Osteocyte (in vitro differentiated cells): ENCODE measurements at regions not wholly inside any gene's neighbourhood (a gene's known extent, or its start where the extent isn't known, plus 50 kb on each side); places are given as distances from the start of the nearest gene placed in this dataset.

Experiments used
- DNase-seq: peaks from one replicate; pipeline ENCODE4 v3.0.0; 2021; ENCODE audit warnings: mixed read lengths; ENCODE audit not compliant: unreplicated experiment; ENCODE audit errors: extremely low spot score
- H3K27ac Mint-ChIP-seq: one replicate; pipeline ENCODE4 v1.8.0; 2021; ENCODE audit warnings: mild to moderate bottlenecking, mixed read lengths; ENCODE audit not compliant: unreplicated experiment
- H3K27me3 Mint-ChIP-seq: one replicate; pipeline ENCODE4 v1.8.0; 2021; ENCODE audit warnings: mixed read lengths; ENCODE audit not compliant: unreplicated experiment
- H3K36me3 Mint-ChIP-seq: one replicate; pipeline ENCODE4 v1.8.0; 2021; ENCODE audit warnings: mixed read lengths; ENCODE audit not compliant: unreplicated experiment
- H3K4me1 Mint-ChIP-seq: one replicate; pipeline ENCODE4 v1.8.0; 2021; ENCODE audit warnings: mixed read lengths; ENCODE audit not compliant: unreplicated experiment
- H3K4me3 Mint-ChIP-seq: one replicate; pipeline ENCODE4 v1.8.0; 2021; ENCODE audit warnings: mild to moderate bottlenecking, moderate library complexity, mixed read lengths; ENCODE audit not compliant: unreplicated experiment
- H3K9me3 Mint-ChIP-seq: one replicate; pipeline ENCODE4 v1.8.0; 2021; ENCODE audit warnings: mixed read lengths; ENCODE audit not compliant: unreplicated experiment
- TF ChIP-seq, protein P1 (sequence below): fragments of 200-600 bp; sonication (generic); IDR thresholded peaks from 2 replicates; pipeline ENCODE4 v1.5.0; 2021; ENCODE audit warnings: antibody characterized with exemption, mild to moderate bottlenecking, moderate library complexity

DNA sequence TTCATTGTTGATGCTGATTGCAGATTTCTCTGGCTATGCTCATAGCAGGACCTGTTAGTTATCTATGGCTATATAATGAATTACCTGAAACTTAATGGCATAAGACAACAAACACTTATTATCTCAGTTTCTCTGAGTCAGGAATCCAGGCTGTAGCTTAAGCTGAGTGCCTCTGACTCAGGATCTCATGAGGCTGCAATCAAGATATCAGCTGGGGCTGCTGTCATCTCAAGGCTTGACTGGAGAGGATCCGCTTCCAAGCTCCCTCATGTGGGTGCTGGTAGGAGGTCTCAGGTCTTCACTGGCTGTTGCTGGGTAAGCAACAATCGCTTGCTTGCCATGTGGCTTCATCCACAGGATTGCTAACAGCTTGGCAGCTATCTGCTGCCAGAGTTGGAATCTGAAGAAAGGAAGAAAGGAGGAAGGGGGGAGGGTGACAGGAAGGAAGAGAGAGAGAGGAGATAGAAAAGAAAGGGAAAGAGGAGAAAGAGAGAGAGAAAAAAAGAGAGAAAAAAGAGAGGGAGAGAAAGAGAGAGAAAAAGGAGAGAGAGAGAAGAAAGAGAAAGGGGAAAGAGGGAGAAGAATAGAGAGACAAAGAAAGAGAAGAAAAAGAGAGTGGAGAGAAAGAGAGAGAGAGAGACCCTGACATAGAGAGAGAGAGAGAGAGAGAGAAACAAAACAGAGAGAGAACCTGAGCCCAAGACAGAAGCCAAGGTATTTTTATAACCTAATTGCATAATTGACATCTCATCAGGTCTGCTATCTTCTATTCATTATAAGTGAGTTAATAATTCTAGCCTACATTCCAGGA is 579.0 kb upstream of the BTBD3 start:
- H3K36me3 Mint-ChIP-seq: peaks cover 2% of the 10 kb centered on the region
- H3K9me3 Mint-ChIP-seq: no peaks in the 10 kb centered on the region
- TF ChIP-seq, protein P1, sequence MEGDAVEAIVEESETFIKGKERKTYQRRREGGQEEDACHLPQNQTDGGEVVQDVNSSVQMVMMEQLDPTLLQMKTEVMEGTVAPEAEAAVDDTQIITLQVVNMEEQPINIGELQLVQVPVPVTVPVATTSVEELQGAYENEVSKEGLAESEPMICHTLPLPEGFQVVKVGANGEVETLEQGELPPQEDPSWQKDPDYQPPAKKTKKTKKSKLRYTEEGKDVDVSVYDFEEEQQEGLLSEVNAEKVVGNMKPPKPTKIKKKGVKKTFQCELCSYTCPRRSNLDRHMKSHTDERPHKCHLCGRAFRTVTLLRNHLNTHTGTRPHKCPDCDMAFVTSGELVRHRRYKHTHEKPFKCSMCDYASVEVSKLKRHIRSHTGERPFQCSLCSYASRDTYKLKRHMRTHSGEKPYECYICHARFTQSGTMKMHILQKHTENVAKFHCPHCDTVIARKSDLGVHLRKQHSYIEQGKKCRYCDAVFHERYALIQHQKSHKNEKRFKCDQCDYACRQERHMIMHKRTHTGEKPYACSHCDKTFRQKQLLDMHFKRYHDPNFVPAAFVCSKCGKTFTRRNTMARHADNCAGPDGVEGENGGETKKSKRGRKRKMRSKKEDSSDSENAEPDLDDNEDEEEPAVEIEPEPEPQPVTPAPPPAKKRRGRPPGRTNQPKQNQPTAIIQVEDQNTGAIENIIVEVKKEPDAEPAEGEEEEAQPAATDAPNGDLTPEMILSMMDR: no peak
- DNase-seq: no peak
- H3K27me3 Mint-ChIP-seq: peaks cover 14% of the 10 kb centered on the region
- H3K4me3 Mint-ChIP-seq: no peak overlapping the region
- H3K27ac Mint-ChIP-seq: no peak overlapping the region
- H3K4me1 Mint-ChIP-seq: peaks cover 15% of the 10 kb centered on the region

DNA sequence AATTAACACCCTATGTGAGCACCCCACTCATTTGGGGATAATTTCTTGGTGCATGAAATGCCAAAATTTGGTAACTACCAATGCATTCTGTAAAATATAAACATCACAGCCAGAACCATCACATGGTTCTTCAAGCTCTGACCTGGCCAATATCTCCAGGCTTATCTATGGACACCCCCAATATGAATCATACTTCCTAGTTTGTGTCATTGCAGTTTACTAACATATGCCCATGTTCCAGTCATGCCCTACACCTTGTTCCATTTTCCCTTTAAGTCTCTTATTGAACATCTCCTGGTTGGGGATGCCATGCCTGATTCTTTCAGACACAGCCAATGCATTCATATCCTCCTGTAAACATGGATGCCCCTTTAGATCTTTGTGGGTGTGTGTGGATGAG is 572.8 kb upstream of the BTBD3 start:
- H3K27me3 Mint-ChIP-seq: peaks cover 2% of the 10 kb centered on the region
- H3K27ac Mint-ChIP-seq: no peak overlapping the region
- no peaks in the 10 kb centered on the region for H3K36me3 Mint-ChIP-seq
- TF ChIP-seq, protein P1: no peak
- no peak overlapping the region for H3K4me3 Mint-ChIP-seq
- peaks cover 6% of the 10 kb centered on the region for H3K9me3 Mint-ChIP-seq
- peaks cover 2% of the 10 kb centered on the region for H3K4me1 Mint-ChIP-seq
- no peak for DNase-seq

DNA sequence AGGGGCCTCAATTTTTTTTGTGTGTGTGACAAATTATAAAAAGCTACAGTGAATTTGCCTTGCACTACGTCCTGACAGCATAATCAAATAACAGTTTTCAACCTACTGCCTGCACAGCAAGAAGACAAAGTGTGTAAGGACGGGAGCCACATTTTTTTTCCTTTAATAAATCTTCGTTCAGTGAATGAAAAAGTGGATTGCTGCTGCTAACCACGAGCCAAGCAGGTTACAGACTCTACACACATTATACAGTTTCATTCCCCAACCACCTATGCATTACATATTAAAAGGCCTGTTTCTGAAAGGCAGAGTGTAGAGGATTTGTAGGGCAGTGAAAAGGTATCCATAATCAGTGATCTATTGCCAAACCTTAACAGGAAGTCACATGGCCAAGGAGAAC is 570.0 kb upstream of the BTBD3 start:
- Mint-ChIP-seq H3K36me3 (no peaks in the 10 kb centered on the region), H3K27ac (no peak overlapping the region), H3K4me3 (no peak overlapping the region), H3K27me3 (no peaks in the 10 kb centered on the region), H3K4me1 (peaks cover 21% of the 10 kb centered on the region), H3K9me3 (peaks cover 6% of the 10 kb centered on the region)
- TF ChIP-seq, protein P1: no peak
- no peak for DNase-seq

DNA sequence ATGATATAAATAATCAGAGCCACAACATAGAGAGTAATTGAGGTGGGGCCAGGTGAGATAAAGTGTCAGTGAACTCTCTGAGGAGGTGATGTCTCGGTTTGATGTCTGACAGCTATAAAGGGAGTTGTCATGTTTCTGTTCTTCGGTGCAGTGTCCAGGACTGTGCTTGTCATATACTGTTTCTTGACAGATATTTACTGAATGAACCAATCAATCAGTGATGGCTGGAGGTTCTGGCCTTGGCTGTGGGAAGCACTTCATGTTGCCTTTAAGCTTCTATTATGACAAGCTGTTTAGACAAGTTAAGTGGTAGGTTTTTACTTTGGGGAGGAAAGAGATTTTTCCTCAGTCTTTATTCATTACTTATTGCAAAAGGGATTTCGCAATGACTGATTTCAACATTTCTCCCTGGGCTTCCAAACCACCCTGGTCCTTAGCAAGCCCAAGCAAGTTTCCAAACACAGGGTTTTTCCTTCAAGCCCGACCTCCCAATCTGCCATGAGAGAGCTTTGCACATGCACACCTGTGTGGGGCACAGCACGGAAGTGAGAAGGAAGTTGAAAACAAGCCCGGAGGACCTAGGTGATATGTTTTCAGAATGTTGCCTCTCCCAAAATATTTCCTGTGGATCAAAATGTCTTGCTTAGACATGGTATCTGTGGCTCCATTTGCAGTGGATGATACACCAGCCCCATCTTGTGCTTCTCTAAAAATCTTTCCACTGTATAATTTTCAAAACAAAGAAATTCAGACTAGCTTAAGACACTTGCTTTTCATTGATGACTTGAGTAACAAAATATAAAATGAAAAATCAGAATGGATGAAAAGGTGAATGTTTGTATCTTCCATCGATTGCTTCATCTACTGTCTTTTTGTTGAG is 567.3 kb upstream of the BTBD3 start:
- H3K36me3 Mint-ChIP-seq: no peaks in the 10 kb centered on the region
- H3K27me3 Mint-ChIP-seq: no peaks in the 10 kb centered on the region
- peaks cover 6% of the 10 kb centered on the region for H3K9me3 Mint-ChIP-seq
- TF ChIP-seq, protein P1: peak; percentile 26
- H3K27ac Mint-ChIP-seq: no peak overlapping the region
- H3K4me3 Mint-ChIP-seq: no peak overlapping the region
- DNase-seq: no peak
- H3K4me1 Mint-ChIP-seq: peaks cover 21% of the 10 kb centered on the region

DNA sequence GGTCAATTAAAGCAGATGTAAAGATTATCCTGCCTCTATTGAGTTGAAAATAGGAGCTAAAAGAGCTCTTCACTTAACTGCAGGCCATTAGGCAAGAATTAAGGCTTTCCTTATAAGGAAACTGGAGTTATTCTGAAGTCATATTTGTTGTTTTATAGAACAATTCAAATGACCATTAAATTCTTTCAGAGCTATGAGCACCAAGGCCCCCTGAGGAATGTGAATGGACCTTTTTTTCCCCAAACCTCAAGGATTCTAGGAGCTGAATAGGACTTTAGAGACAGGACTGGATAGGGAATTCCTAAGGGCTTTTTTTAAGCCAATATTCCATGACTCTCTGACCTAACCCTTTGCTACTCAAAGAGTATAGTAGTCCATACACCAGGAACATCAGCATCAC is 565.7 kb upstream of the BTBD3 start:
- no peak overlapping the region for H3K27ac Mint-ChIP-seq
- TF ChIP-seq, protein P1: no peak
- H3K4me1 Mint-ChIP-seq: peaks cover 21% of the 10 kb centered on the region
- H3K27me3 Mint-ChIP-seq: no peaks in the 10 kb centered on the region
- no peaks in the 10 kb centered on the region for H3K36me3 Mint-ChIP-seq
- H3K9me3 Mint-ChIP-seq: peaks cover 6% of the 10 kb centered on the region
- no peak overlapping the region for H3K4me3 Mint-ChIP-seq
- no peak for DNase-seq
